ENCODE measurements at regions not wholly inside any gene's neighbourhood (a gene's known extent, or its start where the extent isn't known, plus 50 kb on each side); places are given as distances from the start of the nearest gene placed in this dataset.

GRCh38 chr12:67014642-67015041, 254.5 kb upstream of the CAND1 start:
- peaks cover 2% of the 10 kb centered on the region for H3K27me3 ChIP-seq (ENCODE audit: insufficient read depth, low read length, poor library complexity)
- TF ChIP-seq EZH2 (IDR thresholded peaks at IDR 0.05; ENCODE audit: borderline replicate concordance, low read depth, low read length, severe bottlenecking) (no peak), CTCF (IDR thresholded peaks at IDR 0.05; ENCODE audit: borderline replicate concordance, extremely low read depth, low read length, poor library complexity, severe bottlenecking) (no peak)
- H3K4me3 ChIP-seq (ENCODE audit: low read depth in 1 of 2, low read length in 2 of 2): no peak overlapping the region
- H4K20me1 ChIP-seq (ENCODE audit: insufficient read depth, low read length): no peaks in the 10 kb centered on the region
- H2AFZ ChIP-seq (ENCODE audit: low read depth, low read length): no peak overlapping the region
- H3K9ac ChIP-seq (ENCODE audit: low read depth, low read length): no peak overlapping the region
- no peaks in the 10 kb centered on the region for H3K9me3 ChIP-seq (ENCODE audit: insufficient read depth, low read length, severe bottlenecking)
- DNase-seq (no peak), ATAC-seq (ENCODE audit: insufficient read depth, low read depth) (no peak)
- H3K79me2 ChIP-seq (ENCODE audit: insufficient read depth, low read length): no peaks in the 10 kb centered on the region
- H3K4me2 ChIP-seq (ENCODE audit: insufficient read depth, low read length): no peak overlapping the region
- no peaks in the 10 kb centered on the region for H3K4me1 ChIP-seq (ENCODE audit: insufficient read depth, low read length)
- H3K27ac ChIP-seq (ENCODE audit: low read length): no peak overlapping the region
- no peaks in the 10 kb centered on the region for H3K36me3 ChIP-seq (ENCODE audit: insufficient read depth, low read length)

- DNase-seq: no peak
- H3K4me1 ChIP-seq (ENCODE audit: insufficient read depth, low read length): no peaks in the 10 kb centered on the region
- H3K4me3 ChIP-seq (ENCODE audit: low read depth in 1 of 2, low read length in 2 of 2): no peak overlapping the region
- TF ChIP-seq CTCF (IDR thresholded peaks at IDR 0.05; ENCODE audit: borderline replicate concordance, extremely low read depth, low read length, poor library complexity, severe bottlenecking) (no peak), EZH2 (IDR thresholded peaks at IDR 0.05; ENCODE audit: borderline replicate concordance, low read depth, low read length, severe bottlenecking) (no peak)
- no peaks in the 10 kb centered on the region for H3K36me3 ChIP-seq (ENCODE audit: insufficient read depth, low read length)
- no peak overlapping the region for H3K9ac ChIP-seq (ENCODE audit: low read depth, low read length)
- peaks cover 2% of the 10 kb centered on the region for H3K27me3 ChIP-seq (ENCODE audit: insufficient read depth, low read length, poor library complexity)
- H3K4me2 ChIP-seq (ENCODE audit: insufficient read depth, low read length): no peak overlapping the region
- H2AFZ ChIP-seq (ENCODE audit: low read depth, low read length): no peak overlapping the region
- ATAC-seq (ENCODE audit: insufficient read depth, low read depth): no peak
- H3K27ac ChIP-seq (ENCODE audit: low read length): no peak overlapping the region
- H3K79me2 ChIP-seq (ENCODE audit: insufficient read depth, low read length): no peaks in the 10 kb centered on the region
- H4K20me1 ChIP-seq (ENCODE audit: insufficient read depth, low read length): no peaks in the 10 kb centered on the region
- no peaks in the 10 kb centered on the region for H3K9me3 ChIP-seq (ENCODE audit: insufficient read depth, low read length, severe bottlenecking)
Observed at GRCh38 chr12:67018105-67018504, 251.1 kb upstream of the CAND1 start.

GRCh38 chr12:67019070-67019469, 250.1 kb upstream of the CAND1 start:
- no peaks in the 10 kb centered on the region for H3K4me1 ChIP-seq (ENCODE audit: insufficient read depth, low read length)
- H3K4me3 ChIP-seq (ENCODE audit: low read depth in 1 of 2, low read length in 2 of 2): no peak overlapping the region
- ATAC-seq (ENCODE audit: insufficient read depth, low read depth) (no peak), DNase-seq (no peak)
- no peaks in the 10 kb centered on the region for H3K79me2 ChIP-seq (ENCODE audit: insufficient read depth, low read length)
- no peak overlapping the region for H3K27ac ChIP-seq (ENCODE audit: low read length)
- peaks cover 7% of the 10 kb centered on the region for H3K27me3 ChIP-seq (ENCODE audit: insufficient read depth, low read length, poor library complexity)
- H2AFZ ChIP-seq (ENCODE audit: low read depth, low read length): no peak overlapping the region
- H3K36me3 ChIP-seq (ENCODE audit: insufficient read depth, low read length): no peaks in the 10 kb centered on the region
- no peak overlapping the region for H3K4me2 ChIP-seq (ENCODE audit: insufficient read depth, low read length)
- no peak for TF ChIP-seq EZH2 (IDR thresholded peaks at IDR 0.05; ENCODE audit: borderline replicate concordance, low read depth, low read length, severe bottlenecking)
- TF ChIP-seq CTCF (IDR thresholded peaks at IDR 0.05; ENCODE audit: borderline replicate concordance, extremely low read depth, low read length, poor library complexity, severe bottlenecking): no peak
- no peak overlapping the region for H3K9ac ChIP-seq (ENCODE audit: low read depth, low read length)
- H3K9me3 ChIP-seq (ENCODE audit: insufficient read depth, low read length, severe bottlenecking): no peaks in the 10 kb centered on the region
- H4K20me1 ChIP-seq (ENCODE audit: insufficient read depth, low read length): no peaks in the 10 kb centered on the region
